ENCODE measurements at regions not wholly inside any gene's neighbourhood (a gene's known extent, or its start where the extent isn't known, plus 50 kb on each side); places are given as distances from the start of the nearest gene placed in this dataset.

DNA sequence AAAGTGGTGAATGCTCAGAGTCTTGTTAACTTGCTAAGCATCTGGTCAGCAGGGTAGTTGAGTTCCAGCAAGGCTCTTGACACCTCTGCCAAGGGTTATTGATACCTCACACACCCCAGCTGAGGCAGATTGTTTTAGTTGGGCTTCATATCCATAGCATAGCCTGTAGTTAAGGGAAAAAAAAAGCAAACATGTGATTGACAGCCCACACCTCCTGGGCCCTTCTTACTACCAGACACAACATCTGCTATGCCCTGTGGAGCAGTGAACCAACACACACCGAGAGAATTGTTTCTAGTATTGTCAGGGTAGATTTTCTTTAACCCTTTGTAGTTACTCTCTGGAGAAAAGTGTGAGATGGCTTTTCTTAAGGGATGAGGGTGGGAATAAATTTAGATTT lies 697.0 kb upstream of the POU3F2 start (continued):
- TF ChIP-seq, protein P1, sequence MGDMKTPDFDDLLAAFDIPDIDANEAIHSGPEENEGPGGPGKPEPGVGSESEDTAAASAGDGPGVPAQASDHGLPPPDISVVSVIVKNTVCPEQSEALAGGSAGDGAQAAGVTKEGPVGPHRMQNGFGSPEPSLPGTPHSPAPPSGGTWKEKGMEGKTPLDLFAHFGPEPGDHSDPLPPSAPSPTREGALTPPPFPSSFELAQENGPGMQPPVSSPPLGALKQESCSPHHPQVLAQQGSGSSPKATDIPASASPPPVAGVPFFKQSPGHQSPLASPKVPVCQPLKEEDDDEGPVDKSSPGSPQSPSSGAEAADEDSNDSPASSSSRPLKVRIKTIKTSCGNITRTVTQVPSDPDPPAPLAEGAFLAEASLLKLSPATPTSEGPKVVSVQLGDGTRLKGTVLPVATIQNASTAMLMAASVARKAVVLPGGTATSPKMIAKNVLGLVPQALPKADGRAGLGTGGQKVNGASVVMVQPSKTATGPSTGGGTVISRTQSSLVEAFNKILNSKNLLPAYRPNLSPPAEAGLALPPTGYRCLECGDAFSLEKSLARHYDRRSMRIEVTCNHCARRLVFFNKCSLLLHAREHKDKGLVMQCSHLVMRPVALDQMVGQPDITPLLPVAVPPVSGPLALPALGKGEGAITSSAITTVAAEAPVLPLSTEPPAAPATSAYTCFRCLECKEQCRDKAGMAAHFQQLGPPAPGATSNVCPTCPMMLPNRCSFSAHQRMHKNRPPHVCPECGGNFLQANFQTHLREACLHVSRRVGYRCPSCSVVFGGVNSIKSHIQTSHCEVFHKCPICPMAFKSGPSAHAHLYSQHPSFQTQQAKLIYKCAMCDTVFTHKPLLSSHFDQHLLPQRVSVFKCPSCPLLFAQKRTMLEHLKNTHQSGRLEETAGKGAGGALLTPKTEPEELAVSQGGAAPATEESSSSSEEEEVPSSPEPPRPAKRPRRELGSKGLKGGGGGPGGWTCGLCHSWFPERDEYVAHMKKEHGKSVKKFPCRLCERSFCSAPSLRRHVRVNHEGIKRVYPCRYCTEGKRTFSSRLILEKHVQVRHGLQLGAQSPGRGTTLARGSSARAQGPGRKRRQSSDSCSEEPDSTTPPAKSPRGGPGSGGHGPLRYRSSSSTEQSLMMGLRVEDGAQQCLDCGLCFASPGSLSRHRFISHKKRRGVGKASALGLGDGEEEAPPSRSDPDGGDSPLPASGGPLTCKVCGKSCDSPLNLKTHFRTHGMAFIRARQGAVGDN (IDR thresholded peaks at IDR 0.05): no peak
- TF ChIP-seq CBX3 (IDR thresholded peaks at IDR 0.05; ENCODE audit: borderline replicate concordance, low read depth): no peak
- TF ChIP-seq, protein P2, sequence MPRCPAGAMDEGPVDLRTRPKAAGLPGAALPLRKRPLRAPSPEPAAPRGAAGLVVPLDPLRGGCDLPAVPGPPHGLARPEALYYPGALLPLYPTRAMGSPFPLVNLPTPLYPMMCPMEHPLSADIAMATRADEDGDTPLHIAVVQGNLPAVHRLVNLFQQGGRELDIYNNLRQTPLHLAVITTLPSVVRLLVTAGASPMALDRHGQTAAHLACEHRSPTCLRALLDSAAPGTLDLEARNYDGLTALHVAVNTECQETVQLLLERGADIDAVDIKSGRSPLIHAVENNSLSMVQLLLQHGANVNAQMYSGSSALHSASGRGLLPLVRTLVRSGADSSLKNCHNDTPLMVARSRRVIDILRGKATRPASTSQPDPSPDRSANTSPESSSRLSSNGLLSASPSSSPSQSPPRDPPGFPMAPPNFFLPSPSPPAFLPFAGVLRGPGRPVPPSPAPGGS (IDR thresholded peaks at IDR 0.05; ENCODE audit: borderline replicate concordance, insufficient read depth, low read depth, low read length, poor library complexity, severe bottlenecking): no peak
- TF ChIP-seq IRF4 (IDR thresholded peaks at IDR 0.05; ENCODE audit: low read depth, low read length): no peak
- TF ChIP-seq EED (IDR thresholded peaks at IDR 0.05; ENCODE audit: low read depth): no peak
- no peak for TF ChIP-seq EP300 (IDR thresholded peaks at IDR 0.05; ENCODE audit: borderline replicate concordance in 1 of 2, control insufficient read depth in 1 of 2, low read depth in 2 of 2, low read length in 2 of 2)
- no peak for TF ChIP-seq MEF2B (IDR thresholded peaks at IDR 0.05; ENCODE audit: partially characterized antibody, poor library complexity, severe bottlenecking)
- TF ChIP-seq YBX1 (IDR thresholded peaks at IDR 0.05): no peak
- TF ChIP-seq RCOR1 (conservative IDR thresholded peaks at IDR 0.05; ENCODE audit: low read depth, low read length): no peak
- TF ChIP-seq SMAD5 (IDR thresholded peaks at IDR 0.05; ENCODE audit: low read depth): no peak
- TF ChIP-seq BACH1 (IDR thresholded peaks at IDR 0.05; ENCODE audit: borderline replicate concordance): no peak
- no peak for TF ChIP-seq EZH2 (IDR thresholded peaks at IDR 0.05; ENCODE audit: borderline replicate concordance, control insufficient read depth, low read depth, low read length)
- TF ChIP-seq, protein P3, sequence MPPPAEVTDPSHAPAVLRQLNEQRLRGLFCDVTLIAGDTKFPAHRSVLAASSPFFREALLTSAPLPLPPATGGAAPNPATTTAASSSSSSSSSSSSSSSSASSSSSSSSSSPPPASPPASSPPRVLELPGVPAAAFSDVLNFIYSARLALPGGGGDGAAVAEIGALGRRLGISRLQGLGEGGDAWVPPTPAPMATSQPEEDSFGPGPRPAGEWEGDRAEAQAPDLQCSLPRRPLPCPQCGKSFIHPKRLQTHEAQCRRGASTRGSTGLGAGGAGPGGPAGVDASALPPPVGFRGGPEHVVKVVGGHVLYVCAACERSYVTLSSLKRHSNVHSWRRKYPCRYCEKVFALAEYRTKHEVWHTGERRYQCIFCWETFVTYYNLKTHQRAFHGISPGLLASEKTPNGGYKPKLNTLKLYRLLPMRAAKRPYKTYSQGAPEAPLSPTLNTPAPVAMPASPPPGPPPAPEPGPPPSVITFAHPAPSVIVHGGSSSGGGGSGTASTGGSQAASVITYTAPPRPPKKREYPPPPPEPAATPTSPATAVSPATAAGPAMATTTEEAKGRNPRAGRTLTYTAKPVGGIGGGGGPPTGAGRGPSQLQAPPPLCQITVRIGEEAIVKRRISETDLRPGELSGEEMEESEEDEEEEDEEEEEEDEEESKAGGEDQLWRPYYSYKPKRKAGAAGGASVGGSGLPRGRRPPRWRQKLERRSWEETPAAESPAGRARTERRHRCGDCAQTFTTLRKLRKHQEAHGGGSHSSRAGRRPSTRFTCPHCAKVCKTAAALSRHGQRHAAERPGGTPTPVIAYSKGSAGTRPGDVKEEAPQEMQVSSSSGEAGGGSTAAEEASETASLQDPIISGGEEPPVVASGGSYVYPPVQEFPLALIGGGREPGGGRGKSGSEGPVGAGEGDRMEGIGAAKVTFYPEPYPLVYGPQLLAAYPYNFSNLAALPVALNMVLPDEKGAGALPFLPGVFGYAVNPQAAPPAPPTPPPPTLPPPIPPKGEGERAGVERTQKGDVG (CRISPR knock-in tag; IDR thresholded peaks at IDR 0.05): no peak

Measured in GM12878 (cell line).